ENCODE measurements at regions not wholly inside any gene's neighbourhood (a gene's known extent, or its start where the extent isn't known, plus 50 kb on each side); places are given as distances from the start of the nearest gene placed in this dataset.

DNA sequence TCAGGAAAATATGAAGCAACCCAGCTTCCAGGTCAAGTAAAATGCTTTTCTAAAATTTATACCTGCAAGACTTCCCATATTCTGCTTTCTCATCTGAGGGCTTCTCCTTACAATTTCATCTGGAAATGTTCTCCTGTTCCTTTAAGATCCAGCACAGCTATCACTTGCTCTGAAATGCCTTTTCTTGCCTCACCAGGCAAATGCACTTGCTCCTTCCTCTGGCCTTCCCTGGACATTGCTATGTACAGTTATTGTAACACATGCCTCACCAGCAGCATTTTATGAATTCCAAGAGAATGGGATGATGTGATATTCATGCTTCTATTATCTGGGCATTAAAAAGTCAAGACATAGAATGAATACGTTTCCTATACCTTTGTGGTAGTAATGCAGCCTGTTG lies 842.1 kb upstream of the INTU start:
- TF ChIP-seq, protein P1, sequence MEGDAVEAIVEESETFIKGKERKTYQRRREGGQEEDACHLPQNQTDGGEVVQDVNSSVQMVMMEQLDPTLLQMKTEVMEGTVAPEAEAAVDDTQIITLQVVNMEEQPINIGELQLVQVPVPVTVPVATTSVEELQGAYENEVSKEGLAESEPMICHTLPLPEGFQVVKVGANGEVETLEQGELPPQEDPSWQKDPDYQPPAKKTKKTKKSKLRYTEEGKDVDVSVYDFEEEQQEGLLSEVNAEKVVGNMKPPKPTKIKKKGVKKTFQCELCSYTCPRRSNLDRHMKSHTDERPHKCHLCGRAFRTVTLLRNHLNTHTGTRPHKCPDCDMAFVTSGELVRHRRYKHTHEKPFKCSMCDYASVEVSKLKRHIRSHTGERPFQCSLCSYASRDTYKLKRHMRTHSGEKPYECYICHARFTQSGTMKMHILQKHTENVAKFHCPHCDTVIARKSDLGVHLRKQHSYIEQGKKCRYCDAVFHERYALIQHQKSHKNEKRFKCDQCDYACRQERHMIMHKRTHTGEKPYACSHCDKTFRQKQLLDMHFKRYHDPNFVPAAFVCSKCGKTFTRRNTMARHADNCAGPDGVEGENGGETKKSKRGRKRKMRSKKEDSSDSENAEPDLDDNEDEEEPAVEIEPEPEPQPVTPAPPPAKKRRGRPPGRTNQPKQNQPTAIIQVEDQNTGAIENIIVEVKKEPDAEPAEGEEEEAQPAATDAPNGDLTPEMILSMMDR (IDR thresholded peaks at IDR 0.05; ENCODE audit: insufficient read depth, low read depth, low read length): no peak
- TF ChIP-seq EZH2 (IDR thresholded peaks at IDR 0.05; ENCODE audit: insufficient read depth, low read length): no peak
